T1000 (cell line): ENCODE measurements at regions not wholly inside any gene's neighbourhood (a gene's known extent, or its start where the extent isn't known, plus 50 kb on each side); places are given as distances from the start of the nearest gene placed in this dataset.

ENCODE experiments used
- DNase-seq: peaks from one replicate; lab custom pipeline; 2025; ENCODE audit warnings: mixed read lengths; lab: John Stamatoyannopoulos, UW

DNA sequence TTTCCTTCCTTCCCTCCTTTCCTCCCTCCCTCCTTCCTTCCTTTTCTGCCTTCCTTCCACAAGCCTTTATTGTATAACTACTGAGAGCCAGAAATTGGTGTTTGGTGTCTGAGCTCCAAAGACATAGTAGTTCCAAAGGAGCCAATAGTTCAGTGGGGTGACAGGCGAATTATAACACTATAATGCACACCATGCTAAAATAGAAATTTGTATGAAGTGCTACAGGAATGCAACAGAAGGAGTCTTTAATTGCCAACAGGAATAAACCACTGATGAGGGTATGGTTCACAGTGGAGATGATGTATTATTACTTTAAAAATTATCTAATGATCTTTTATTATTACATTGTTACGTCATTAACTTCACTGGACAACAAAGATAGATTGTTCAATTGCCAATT is 158.8 kb upstream of the SP8 start:
- DNase-seq = no peak

- DNase-seq = no peak
Observed at GRCh38 chr7:20952916-20953315, 166.2 kb upstream of the SP8 start.

- DNase-seq = no peak
Observed at GRCh38 chr7:20954711-20955619, 168.3 kb upstream of the SP8 start.

DNA sequence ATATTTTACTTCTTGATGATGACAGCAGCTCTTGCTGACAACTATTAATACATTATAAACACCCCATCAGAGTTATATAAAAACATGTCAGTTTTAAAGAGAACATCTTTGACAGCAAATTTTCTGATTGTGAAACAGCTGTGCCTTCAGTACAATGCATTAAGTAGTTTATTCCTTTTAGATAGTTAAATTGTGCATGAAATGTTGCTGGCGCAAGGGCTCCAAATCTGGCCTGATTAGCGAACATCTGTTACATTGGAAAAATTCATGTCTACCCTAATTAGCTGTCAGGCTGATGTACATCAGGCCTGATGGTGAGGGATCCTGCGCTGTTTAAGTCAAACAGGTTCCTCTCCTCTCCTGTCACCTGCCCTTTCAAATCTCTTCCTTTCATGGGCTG is 171.9 kb upstream of the SP8 start:
- DNase-seq = no peak

DNA sequence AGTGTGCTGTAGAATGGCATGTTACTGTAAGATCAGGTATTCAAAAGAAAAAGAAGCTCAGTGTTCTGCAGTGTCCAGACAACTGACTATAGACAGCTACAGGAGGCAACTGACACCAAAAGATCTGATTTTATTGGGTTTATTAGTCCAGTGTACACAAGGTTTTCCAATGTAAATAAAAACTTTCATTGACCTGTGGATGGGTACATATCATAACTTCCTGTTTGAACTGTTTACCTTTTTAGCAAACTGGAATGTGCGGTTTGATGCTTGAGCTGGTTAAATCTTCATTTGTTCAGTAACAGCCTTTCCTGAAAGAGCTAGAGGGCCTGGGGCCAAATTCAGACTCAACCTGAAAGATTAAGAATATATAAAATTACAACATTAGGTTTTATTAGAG is 172.6 kb upstream of the SP8 start:
- DNase-seq = no peak

DNA sequence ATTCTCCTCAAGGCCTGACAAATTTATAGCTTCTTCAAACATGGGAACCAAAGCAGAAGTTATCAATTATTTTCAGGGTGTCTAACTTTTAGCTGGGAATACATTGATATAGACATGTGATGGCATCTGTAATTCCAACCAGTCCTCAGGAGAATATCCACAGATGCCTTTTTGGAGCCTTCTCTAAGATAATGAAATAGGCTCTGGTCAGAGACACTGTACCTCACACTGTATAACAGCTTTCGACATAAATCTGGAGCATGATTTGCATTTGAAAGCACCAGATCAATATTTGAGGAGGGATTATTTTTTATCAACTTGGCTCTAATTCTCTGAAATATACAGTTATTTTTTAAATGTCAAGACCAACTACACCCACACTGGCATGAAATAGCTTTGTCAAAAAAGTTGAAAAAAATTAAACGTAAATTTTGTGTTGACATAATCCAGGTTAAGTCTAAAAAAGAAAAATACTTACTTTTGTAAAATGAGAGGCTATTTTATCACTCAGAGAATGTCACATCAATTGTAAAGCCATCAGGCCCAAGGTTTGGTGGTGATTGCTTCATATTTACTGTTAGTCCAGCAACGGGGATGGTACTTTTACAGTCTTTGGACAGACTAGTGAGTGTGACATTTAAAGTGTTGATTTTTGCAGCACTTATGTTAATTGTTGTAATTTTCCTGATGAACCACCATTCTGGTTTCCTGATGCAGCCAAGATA is 177.0 kb upstream of the SP8 start:
- DNase-seq = no peak

- no peak for DNase-seq
Observed at GRCh38 chr7:20964281-20964918, 177.7 kb upstream of the SP8 start.

- DNase-seq = no peak
Observed at GRCh38 chr7:20971219-20971618, 184.5 kb upstream of the SP8 start.

DNA sequence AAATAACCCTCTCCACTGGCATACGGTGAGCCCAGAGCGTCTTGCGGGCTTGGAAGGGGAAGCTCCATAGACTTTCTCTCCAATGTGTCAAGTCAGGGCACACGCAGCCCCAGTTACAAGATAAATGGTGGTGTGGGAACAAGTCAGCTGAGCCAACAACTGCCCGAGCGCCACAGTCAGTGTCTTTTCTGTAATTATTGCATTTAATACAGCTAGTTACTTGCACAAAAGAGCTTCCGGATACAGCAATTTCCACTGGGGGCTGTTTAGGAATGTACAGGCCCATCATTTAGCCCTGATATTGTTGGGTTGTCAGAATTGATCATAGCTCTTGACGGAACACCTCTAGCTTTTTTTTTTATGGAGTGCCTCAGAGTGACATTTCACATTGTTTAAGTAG is 193.5 kb upstream of the SP8 start:
- DNase-seq = no peak

GRCh38 chr7:20980668-20981264 is 194.1 kb upstream of the SP8 start:
- DNase-seq = no peak

GRCh38 chr7:20988340-20988739 is 201.7 kb upstream of the SP8 start:
- DNase-seq = no peak

- no peak for DNase-seq
Observed at GRCh38 chr7:20991544-20991943, 204.9 kb upstream of the SP8 start.

DNA sequence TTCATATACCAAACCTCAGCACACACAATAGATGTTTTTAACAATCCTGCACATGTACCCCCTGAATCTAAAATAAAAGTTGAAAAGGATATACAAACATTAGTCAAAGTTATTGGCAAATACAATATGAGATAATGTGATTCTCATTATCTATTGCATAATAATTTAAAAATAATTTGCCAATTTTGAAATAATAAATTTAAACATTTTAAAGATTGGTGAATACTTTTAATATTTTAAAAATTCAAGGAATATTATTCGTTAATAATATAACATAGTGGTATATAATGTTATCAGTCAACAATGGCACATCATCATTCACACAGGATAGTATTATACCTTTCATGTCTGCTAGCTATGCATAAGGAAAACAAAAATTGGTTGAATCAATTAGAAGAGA is 207.0 kb upstream of the SP8 start:
- no peak for DNase-seq

GRCh38 chr7:20998309-20998708 is 211.6 kb upstream of the SP8 start:
- no peak for DNase-seq

GRCh38 chr7:21011153-21011552 is 224.5 kb upstream of the SP8 start:
- DNase-seq = no peak

- DNase-seq = no peak
Observed at GRCh38 chr7:21013765-21014539, 227.3 kb upstream of the SP8 start.

- DNase-seq = no peak
Observed at GRCh38 chr7:21020667-21021066, 234.0 kb upstream of the SP8 start.

- DNase-seq = no peak
Observed at GRCh38 chr7:21023841-21024484, 237.3 kb upstream of the SP8 start.

GRCh38 chr7:21024485-21024867 is 237.8 kb upstream of the SP8 start:
- no peak for DNase-seq

GRCh38 chr7:21028186-21028585 is 241.5 kb upstream of the SP8 start:
- DNase-seq = no peak

- no peak for DNase-seq
Observed at GRCh38 chr7:21028599-21028998, 241.9 kb upstream of the SP8 start.
